ENCODE measurements at regions not wholly inside any gene's neighbourhood (a gene's known extent, or its start where the extent isn't known, plus 50 kb on each side); places are given as distances from the start of the nearest gene placed in this dataset.
"Not testable (repeated sequence)": the region's sequence is repeated elsewhere in the genome, so short reads cannot be mapped to it uniquely, and the experiment has no call there.

DNA sequence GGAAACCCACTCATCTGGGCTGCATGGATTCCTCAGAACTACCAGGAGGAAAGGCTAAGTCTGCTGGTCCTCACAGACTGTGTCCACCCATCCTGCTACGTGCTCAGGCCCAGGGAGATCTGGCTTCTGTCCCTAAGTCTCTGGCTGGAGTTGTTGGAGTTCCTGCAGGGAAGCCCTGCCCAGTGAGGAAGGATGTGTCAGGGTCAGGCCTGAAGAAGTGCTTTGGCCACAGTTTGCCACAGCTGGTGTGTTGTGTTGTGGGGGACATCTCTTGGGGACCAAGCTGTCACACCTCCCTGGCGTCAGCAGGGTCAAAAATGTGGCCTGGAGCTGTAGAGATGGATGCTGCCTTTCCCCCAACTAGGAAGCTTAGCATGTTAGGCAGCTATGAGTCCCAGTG is 684.7 kb downstream of the METTL15 start:
- Histone ChIP-seq H4K20me1 (ENCODE audit: control insufficient read depth, insufficient read depth, low read depth, low read length) (no peaks in the 10 kb centered on the region), H3F3A (ENCODE audit: control insufficient read depth, insufficient read depth) (no peaks in the 10 kb centered on the region), H3K4me2 (ENCODE audit: low read length) (no peak overlapping the region), H3K36me3 (ENCODE audit: control insufficient read depth, low read length) (no peaks in the 10 kb centered on the region), H3K27ac (ENCODE audit: low read depth, low read length) (no peak overlapping the region), H3K4me1 (ENCODE audit: control insufficient read depth, low read length) (no peaks in the 10 kb centered on the region), H3K9me2 (replicated peaks; ENCODE audit: control insufficient read depth, low read length) (no peaks in the 10 kb centered on the region), H3K9me3 (ENCODE audit: control insufficient read depth, insufficient read depth, low read length) (peaks cover 5% of the 10 kb centered on the region; the same call in 1 of the 2 replicates), H3K79me2 (ENCODE audit: control insufficient read depth, low read length) (no peaks in the 10 kb centered on the region), H3K27me3 (ENCODE audit: control insufficient read depth, low read length) (no peaks in the 10 kb centered on the region), H3K4me3 (ENCODE audit: low read length) (no peak overlapping the region)
- TF ChIP-seq, protein P1, sequence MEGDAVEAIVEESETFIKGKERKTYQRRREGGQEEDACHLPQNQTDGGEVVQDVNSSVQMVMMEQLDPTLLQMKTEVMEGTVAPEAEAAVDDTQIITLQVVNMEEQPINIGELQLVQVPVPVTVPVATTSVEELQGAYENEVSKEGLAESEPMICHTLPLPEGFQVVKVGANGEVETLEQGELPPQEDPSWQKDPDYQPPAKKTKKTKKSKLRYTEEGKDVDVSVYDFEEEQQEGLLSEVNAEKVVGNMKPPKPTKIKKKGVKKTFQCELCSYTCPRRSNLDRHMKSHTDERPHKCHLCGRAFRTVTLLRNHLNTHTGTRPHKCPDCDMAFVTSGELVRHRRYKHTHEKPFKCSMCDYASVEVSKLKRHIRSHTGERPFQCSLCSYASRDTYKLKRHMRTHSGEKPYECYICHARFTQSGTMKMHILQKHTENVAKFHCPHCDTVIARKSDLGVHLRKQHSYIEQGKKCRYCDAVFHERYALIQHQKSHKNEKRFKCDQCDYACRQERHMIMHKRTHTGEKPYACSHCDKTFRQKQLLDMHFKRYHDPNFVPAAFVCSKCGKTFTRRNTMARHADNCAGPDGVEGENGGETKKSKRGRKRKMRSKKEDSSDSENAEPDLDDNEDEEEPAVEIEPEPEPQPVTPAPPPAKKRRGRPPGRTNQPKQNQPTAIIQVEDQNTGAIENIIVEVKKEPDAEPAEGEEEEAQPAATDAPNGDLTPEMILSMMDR (IDR thresholded peaks at IDR 0.05; ENCODE audit: low read depth, low read length, poor library complexity, severe bottlenecking): no peak
- TF ChIP-seq EZH2phosphoT487 (IDR thresholded peaks at IDR 0.05; ENCODE audit: borderline replicate concordance, low read length): no peak

DNA sequence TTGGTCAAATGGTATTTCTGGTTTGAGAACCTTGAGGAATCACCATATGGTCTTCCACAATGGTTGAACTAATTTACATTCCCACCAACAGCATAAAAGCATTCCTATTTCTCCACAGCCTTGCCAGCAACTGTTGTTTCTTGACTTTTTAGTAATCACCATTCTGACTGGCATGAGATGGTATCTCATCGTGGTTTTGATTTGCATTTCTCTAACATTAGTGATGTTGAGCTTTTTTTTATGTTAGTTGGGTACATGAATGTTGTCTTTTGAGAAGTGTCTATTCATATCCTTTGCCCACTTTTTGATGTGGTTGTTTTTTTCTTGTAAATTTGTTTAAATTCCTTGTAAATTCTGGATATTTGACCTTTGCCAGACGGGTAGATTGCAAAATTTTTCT is 679.7 kb downstream of the METTL15 start:
- not testable (repeated sequence) for H3K27ac ChIP-seq (ENCODE audit: low read depth, low read length); H3K79me2 ChIP-seq (ENCODE audit: control insufficient read depth, low read length); H3K36me3 ChIP-seq (ENCODE audit: control insufficient read depth, low read length); H3K4me2 ChIP-seq (ENCODE audit: low read length); H3K4me1 ChIP-seq (ENCODE audit: control insufficient read depth, low read length); H3K4me3 ChIP-seq (ENCODE audit: low read length); H3K9me3 ChIP-seq (ENCODE audit: control insufficient read depth, insufficient read depth, low read length); H4K20me1 ChIP-seq (ENCODE audit: control insufficient read depth, insufficient read depth, low read depth, low read length); H3K27me3 ChIP-seq (ENCODE audit: control insufficient read depth, low read length); H3K9me2 ChIP-seq (replicated peaks; ENCODE audit: control insufficient read depth, low read length); H3F3A ChIP-seq (ENCODE audit: control insufficient read depth, insufficient read depth)

DNA sequence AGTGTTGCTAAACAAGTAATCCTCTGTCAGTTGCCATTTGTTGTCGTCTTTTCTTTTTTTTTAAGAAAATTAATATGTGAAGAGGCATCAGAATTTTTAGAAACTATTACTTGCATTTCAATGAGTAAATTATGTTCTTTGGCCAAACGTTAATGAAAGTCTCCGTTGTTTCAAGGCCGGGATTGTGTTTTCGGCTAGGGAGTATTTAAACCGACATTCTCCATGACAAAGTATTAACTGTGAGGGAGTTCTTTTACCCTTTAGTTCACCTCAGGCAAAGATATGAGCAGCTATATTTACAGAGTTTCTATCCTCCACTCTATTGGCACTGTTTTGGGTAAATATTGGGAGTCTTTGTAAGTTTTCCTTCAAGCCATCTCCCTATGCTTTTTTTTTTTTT is 668.9 kb downstream of the METTL15 start:
- no peak overlapping the region for H3K27ac ChIP-seq (ENCODE audit: low read depth, low read length)
- no peaks in the 10 kb centered on the region for H3K9me2 ChIP-seq (replicated peaks; ENCODE audit: control insufficient read depth, low read length)
- H3K27me3 ChIP-seq (ENCODE audit: control insufficient read depth, low read length): no peaks in the 10 kb centered on the region
- H3K9me3 ChIP-seq (ENCODE audit: control insufficient read depth, insufficient read depth, low read length): no peaks in the 10 kb centered on the region
- no peak overlapping the region for H3K4me3 ChIP-seq (ENCODE audit: low read length)
- no peaks in the 10 kb centered on the region for H4K20me1 ChIP-seq (ENCODE audit: control insufficient read depth, insufficient read depth, low read depth, low read length)
- no peaks in the 10 kb centered on the region for H3F3A ChIP-seq (ENCODE audit: control insufficient read depth, insufficient read depth)
- H3K79me2 ChIP-seq (ENCODE audit: control insufficient read depth, low read length): no peaks in the 10 kb centered on the region
- H3K4me2 ChIP-seq (ENCODE audit: low read length): no peak overlapping the region
- TF ChIP-seq EZH2phosphoT487 (IDR thresholded peaks at IDR 0.05; ENCODE audit: borderline replicate concordance, low read length): no peak
- TF ChIP-seq, protein P1 (IDR thresholded peaks at IDR 0.05; ENCODE audit: low read depth, low read length, poor library complexity, severe bottlenecking): no peak
- H3K4me1 ChIP-seq (ENCODE audit: control insufficient read depth, low read length): no peaks in the 10 kb centered on the region
- H3K36me3 ChIP-seq (ENCODE audit: control insufficient read depth, low read length): no peaks in the 10 kb centered on the region

DNA sequence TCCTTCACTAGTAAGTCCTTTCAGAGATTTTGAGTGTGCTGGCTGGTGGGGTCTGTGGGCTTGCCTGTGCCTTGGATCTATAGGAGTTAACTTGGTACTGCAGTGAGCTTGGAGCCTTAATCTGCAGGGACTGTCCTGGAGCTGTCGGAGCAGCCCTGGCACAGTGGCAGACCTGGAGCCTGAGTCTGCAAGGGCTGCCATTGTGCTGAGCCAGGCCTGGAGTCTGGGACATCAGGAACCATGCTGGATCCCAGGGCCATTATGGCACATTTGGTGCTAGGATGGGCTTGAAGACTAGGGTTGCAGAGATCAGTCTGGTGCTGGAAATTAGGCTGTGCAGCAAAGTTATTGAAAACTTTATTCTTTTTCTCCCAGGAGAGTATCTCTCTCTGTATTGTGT is 665.4 kb downstream of the METTL15 start:
- no peak overlapping the region for H3K27ac ChIP-seq (ENCODE audit: low read depth, low read length)
- no peaks in the 10 kb centered on the region for H3F3A ChIP-seq (ENCODE audit: control insufficient read depth, insufficient read depth)
- no peak overlapping the region for H3K4me3 ChIP-seq (ENCODE audit: low read length)
- H3K79me2 ChIP-seq (ENCODE audit: control insufficient read depth, low read length): no peaks in the 10 kb centered on the region
- no peaks in the 10 kb centered on the region for H3K27me3 ChIP-seq (ENCODE audit: control insufficient read depth, low read length)
- no peaks in the 10 kb centered on the region for H3K4me1 ChIP-seq (ENCODE audit: control insufficient read depth, low read length)
- no peak overlapping the region for H3K4me2 ChIP-seq (ENCODE audit: low read length)
- no peaks in the 10 kb centered on the region for H3K36me3 ChIP-seq (ENCODE audit: control insufficient read depth, low read length)
- no peaks in the 10 kb centered on the region for H3K9me3 ChIP-seq (ENCODE audit: control insufficient read depth, insufficient read depth, low read length)
- no peaks in the 10 kb centered on the region for H3K9me2 ChIP-seq (replicated peaks; ENCODE audit: control insufficient read depth, low read length)
- no peaks in the 10 kb centered on the region for H4K20me1 ChIP-seq (ENCODE audit: control insufficient read depth, insufficient read depth, low read depth, low read length)
- TF ChIP-seq EZH2phosphoT487 (IDR thresholded peaks at IDR 0.05; ENCODE audit: borderline replicate concordance, low read length): no peak
- TF ChIP-seq, protein P1 (IDR thresholded peaks at IDR 0.05; ENCODE audit: low read depth, low read length, poor library complexity, severe bottlenecking): no peak

Measured in DOHH2 (cell line).